Activated CD8-positive, alpha-beta memory T cell treated with anti-CD3 and anti-CD28 coated beads, Interleukin-2, amount 10 ng/mL, durations not matched to agents 7 days and 5 days (primary cell): ENCODE measurements at regions not wholly inside any gene's neighbourhood (a gene's known extent, or its start where the extent isn't known, plus 50 kb on each side); places are given as distances from the start of the nearest gene placed in this dataset.

Experiments
- ATAC-seq: fragments of 150-1000 bp; cut with Tn5 transposase; one replicate; pipeline ENCODE4 v1.10.0; 2021; ENCODE audit warnings: moderate library complexity
- CTCF ChIA-PET: fragments of 350-600 bp; sonication (Branson Sonifier 250); formaldehyde crosslinking; loops from one replicate; lab custom pipeline; 2021; ENCODE audit warnings: antibody characterized with exemption; lab: Charles Lee
- DNase-seq: peaks from one replicate; pipeline ENCODE4 v3.0.0-alpha.2; 2020
- H3K27ac Mint-ChIP-seq: one replicate; pipeline ENCODE4 v1.8.0; 2021; ENCODE audit warnings: mild to moderate bottlenecking, mixed read lengths
- H3K27me3 Mint-ChIP-seq: one replicate; pipeline ENCODE4 v1.8.0; 2021; ENCODE audit warnings: mixed read lengths
- H3K36me3 Mint-ChIP-seq: one replicate; pipeline ENCODE4 v1.8.0; 2021; ENCODE audit warnings: mild to moderate bottlenecking, mixed read lengths
- H3K4me1 Mint-ChIP-seq: one replicate; pipeline ENCODE4 v1.8.0; 2021; ENCODE audit warnings: mixed read lengths
- H3K4me3 Mint-ChIP-seq: one replicate; pipeline ENCODE4 v1.8.0; 2021; ENCODE audit warnings: mild to moderate bottlenecking, moderate library complexity, mixed read lengths
- H3K9me3 Mint-ChIP-seq: one replicate; pipeline ENCODE4 v1.8.0; 2022; ENCODE audit warnings: low read depth, mixed read lengths

DNA sequence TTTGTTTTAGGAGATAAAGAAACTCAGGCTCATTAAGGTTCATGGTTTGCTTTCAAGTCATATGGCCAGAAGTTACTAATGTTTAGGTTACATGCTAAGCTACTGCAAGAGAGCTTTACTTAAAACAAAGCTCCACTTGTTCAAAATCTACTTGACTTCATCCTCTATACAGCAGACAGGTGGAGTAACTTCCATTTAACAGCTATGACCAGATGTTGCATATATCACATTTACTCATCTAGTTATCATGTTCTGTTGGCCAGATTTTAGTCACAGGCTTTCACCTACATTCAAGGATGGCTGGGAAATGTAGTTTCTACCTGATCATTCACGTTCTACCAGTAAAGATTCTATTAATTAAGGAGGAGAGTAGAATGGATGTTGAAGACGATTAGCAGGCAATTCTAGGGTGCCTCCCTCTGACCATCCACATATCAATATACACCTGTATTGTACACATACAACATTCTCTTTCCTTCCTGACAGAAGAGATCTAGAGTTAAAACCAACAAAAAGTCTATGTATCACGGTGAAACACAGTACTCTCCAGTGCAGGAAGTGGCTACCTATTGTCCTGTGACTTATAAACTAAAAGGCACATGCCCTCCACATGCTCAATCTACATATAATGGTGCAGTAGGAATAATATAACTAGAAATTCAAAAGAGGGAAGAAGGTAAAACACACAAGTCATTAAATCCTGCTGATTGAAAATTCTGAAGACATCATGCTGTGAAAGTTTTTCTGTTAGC is 488.0 kb downstream of the MDFIC start:
- DNase-seq = no peak
- Mint-ChIP-seq H3K27me3 (no peaks in the 10 kb centered on the region), H3K27ac (no peak overlapping the region), H3K9me3 (no peaks in the 10 kb centered on the region), H3K4me3 (no peak overlapping the region), H3K36me3 (no peaks in the 10 kb centered on the region), H3K4me1 (peaks cover 13% of the 10 kb centered on the region)
- no peak for ATAC-seq
- CTCF ChIA-PET = no interaction called here

DNA sequence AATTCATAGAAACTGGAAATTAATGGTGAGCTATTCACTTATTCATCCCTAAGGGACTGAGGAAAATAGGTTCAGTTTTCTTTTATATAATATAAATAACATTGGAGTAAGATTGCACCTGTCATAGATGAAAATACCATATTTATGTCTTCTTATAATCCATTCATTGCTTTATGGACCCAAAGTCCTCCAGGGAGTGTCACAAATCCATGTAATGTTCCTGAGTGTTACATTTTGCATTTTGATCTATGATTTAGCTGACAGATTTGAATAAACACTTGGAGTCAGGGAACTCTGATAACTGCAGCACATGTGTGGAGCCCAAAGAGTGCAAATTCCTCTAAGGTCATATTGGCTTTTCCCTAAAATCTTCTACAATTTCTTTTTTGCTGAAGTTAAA is 484.3 kb downstream of the MDFIC start:
- Mint-ChIP-seq H3K4me1 (peaks cover 12% of the 10 kb centered on the region), H3K27me3 (no peaks in the 10 kb centered on the region), H3K36me3 (no peaks in the 10 kb centered on the region), H3K9me3 (no peaks in the 10 kb centered on the region), H3K27ac (no peak overlapping the region), H3K4me3 (no peak overlapping the region)
- CTCF ChIA-PET = no interaction called here
- DNase-seq (no peak), ATAC-seq (no peak)

DNA sequence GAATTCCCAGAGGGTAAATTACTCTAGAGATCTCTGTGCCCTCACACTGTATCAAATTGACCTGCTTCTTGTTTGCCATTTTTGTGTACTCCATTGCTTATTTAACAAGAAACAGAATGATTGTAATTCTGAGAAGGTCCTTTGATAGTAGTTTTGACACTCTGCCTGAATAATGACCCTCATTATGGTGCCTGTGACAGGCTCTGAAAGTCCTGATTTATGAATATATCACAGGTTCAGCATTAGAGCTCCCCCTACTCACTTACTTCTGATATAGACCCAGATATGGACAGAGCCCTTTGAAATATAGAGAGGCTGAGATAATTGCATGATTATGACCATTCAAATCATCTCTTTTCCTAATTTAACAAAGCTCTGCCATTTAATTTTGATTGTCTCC is 465.2 kb downstream of the MDFIC start:
- Mint-ChIP-seq H3K9me3 (no peaks in the 10 kb centered on the region), H3K27ac (no peak overlapping the region), H3K4me1 (no peaks in the 10 kb centered on the region), H3K4me3 (no peak overlapping the region), H3K36me3 (no peaks in the 10 kb centered on the region), H3K27me3 (no peaks in the 10 kb centered on the region)
- CTCF ChIA-PET = interaction anchor here (0.5 kb wide), 1 partner anchor 492 kb away, joined by 3 read pairs; no protein-coding TSS in a partner anchor
- DNase-seq (no peak), ATAC-seq (no peak)

DNA sequence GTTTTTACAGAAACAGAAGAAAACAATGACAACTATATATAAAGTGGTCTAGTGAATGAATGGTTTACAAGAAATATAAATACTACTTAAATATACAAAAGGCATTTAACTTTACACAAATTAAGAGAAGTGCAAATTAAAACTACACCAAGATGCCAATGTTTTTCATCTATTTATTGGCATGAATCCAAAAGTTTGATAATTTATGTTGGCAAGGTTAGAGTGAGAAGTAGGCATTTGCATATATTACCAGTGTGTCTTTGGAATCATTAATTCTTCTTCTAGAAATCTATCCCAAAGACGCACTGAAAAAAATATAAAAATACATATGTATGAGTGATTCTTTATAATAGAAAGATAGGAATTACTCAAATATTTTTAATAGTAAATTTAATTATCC is 457.4 kb downstream of the MDFIC start:
- no peaks in the 10 kb centered on the region for H3K36me3 Mint-ChIP-seq
- no peak overlapping the region for H3K27ac Mint-ChIP-seq
- H3K9me3 Mint-ChIP-seq = no peaks in the 10 kb centered on the region
- CTCF ChIA-PET = no interaction called here
- no peaks in the 10 kb centered on the region for H3K27me3 Mint-ChIP-seq
- ATAC-seq (no peak), DNase-seq (no peak)
- no peak overlapping the region for H3K4me3 Mint-ChIP-seq
- H3K4me1 Mint-ChIP-seq = no peaks in the 10 kb centered on the region

DNA sequence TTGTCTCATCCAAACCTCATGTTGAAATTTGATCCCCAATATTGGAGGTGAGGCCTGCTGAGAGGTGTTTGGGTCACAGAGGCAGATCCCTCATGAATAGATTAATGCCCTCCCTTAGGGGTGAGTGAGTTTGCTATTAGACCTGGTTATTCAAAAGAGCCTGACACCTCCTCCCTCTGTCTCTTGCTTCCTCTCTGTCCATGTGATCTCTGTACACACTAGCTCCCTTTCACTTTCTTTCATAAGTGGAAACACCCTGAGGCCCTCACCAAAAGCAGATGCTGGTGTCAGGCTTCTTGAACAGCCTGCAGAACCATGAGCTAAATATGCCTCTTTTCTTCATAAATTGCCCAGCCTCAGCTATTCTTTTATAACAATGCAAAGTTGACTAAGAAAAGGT is 447.1 kb downstream of the MDFIC start:
- Mint-ChIP-seq H3K4me1 (peaks cover 2% of the 10 kb centered on the region), H3K27ac (no peak overlapping the region), H3K27me3 (no peaks in the 10 kb centered on the region), H3K36me3 (no peaks in the 10 kb centered on the region), H3K9me3 (no peaks in the 10 kb centered on the region), H3K4me3 (no peak overlapping the region)
- no peak for ATAC-seq
- CTCF ChIA-PET = no interaction called here
- no peak for DNase-seq

DNA sequence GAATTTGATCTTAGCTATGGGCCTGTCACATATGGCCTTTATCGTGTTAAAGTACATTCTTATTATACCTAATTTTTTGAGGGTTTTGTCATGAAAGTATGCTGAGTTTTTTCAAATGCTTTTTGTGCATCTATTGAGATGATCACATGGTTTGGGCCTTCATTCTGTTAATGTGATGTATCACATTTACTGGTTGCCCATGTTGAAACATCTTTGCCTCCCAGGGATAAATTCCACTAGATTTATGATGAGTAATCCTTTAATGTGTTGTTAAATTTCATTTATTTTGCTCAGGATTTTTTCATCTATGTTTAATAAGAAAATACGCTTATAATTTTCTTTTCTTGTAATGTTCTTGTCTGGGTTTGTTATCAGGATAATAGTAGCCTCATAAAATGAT is 442.0 kb downstream of the MDFIC start:
- no peak for DNase-seq
- Mint-ChIP-seq H3K4me3 (no peak overlapping the region), H3K27me3 (no peaks in the 10 kb centered on the region), H3K9me3 (no peaks in the 10 kb centered on the region), H3K4me1 (peaks cover 1% of the 10 kb centered on the region), H3K36me3 (no peaks in the 10 kb centered on the region), H3K27ac (no peak overlapping the region)
- CTCF ChIA-PET = no interaction called here
- no peak for ATAC-seq

DNA sequence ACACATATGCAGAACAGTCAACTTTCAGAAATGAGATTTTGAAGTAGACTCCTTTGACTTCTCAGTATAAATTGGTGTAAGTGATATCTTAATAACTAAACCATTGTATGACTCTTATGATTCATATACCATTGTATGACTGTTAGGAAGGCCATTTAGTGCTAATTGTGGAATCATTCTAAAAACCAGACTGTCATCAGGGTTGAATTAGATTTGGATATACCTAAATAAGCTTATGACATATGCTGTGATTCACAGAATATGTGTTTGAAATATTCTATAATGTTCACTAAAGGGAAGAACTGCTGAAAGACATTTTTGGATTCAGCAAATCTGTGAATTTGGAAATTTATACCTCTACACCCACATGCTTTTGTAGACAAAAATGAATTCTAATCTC is 438.1 kb downstream of the MDFIC start:
- H3K4me1 Mint-ChIP-seq = peaks cover 1% of the 10 kb centered on the region
- H3K27me3 Mint-ChIP-seq = no peaks in the 10 kb centered on the region
- H3K4me3 Mint-ChIP-seq = no peak overlapping the region
- H3K9me3 Mint-ChIP-seq = no peaks in the 10 kb centered on the region
- H3K27ac Mint-ChIP-seq = no peak overlapping the region
- DNase-seq (no peak), ATAC-seq (no peak)
- CTCF ChIA-PET = no interaction called here
- H3K36me3 Mint-ChIP-seq = no peaks in the 10 kb centered on the region

DNA sequence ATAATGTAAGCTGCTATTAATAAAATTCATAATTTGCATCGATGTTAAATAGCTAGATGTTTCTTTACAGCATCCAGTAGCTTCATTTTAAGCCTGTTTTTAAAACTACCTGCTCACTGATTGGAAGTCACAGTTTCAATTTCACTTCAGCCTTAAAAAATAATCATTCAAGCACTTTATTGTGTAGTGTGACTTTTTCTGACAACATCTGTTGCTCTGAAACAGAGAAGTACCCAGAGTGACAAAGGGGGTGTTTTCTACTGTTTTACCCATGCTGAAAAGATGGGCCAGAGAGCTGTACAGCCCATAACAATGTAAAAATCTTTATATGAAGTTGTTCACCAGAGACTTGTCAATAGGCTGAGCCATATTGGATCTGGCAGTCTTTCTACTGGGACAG is 437.2 kb downstream of the MDFIC start:
- H3K4me3 Mint-ChIP-seq = no peak overlapping the region
- CTCF ChIA-PET = no interaction called here
- H3K27ac Mint-ChIP-seq = no peak overlapping the region

DNA sequence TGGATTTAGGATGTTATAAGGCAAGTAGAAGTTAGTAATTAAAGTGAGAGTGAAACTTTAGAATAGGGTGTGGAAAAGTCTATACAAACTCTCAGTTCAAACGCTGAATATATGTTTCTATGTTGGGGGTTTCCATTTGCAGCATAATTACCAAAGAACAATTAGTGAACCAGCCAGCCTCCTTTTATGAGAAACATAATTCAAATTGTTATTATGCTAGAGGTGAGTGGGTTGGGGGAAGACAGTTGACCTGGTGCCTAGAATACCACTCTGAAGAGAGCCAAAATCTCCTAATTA is 435.8 kb downstream of the MDFIC start:
- Mint-ChIP-seq H3K27me3 (no peaks in the 10 kb centered on the region), H3K4me3 (no peak overlapping the region), H3K4me1 (peaks cover 1% of the 10 kb centered on the region), H3K27ac (no peak overlapping the region), H3K36me3 (no peaks in the 10 kb centered on the region), H3K9me3 (no peaks in the 10 kb centered on the region)
- CTCF ChIA-PET = no interaction called here
- DNase-seq = no peak
- ATAC-seq = no peak

More for the DNA sequence above, 437.2 kb downstream of the MDFIC start:
- Mint-ChIP-seq H3K9me3 (no peaks in the 10 kb centered on the region), H3K27me3 (no peaks in the 10 kb centered on the region), H3K36me3 (no peaks in the 10 kb centered on the region), H3K4me1 (peaks cover 1% of the 10 kb centered on the region)
- no peak for ATAC-seq
- no peak for DNase-seq

DNA sequence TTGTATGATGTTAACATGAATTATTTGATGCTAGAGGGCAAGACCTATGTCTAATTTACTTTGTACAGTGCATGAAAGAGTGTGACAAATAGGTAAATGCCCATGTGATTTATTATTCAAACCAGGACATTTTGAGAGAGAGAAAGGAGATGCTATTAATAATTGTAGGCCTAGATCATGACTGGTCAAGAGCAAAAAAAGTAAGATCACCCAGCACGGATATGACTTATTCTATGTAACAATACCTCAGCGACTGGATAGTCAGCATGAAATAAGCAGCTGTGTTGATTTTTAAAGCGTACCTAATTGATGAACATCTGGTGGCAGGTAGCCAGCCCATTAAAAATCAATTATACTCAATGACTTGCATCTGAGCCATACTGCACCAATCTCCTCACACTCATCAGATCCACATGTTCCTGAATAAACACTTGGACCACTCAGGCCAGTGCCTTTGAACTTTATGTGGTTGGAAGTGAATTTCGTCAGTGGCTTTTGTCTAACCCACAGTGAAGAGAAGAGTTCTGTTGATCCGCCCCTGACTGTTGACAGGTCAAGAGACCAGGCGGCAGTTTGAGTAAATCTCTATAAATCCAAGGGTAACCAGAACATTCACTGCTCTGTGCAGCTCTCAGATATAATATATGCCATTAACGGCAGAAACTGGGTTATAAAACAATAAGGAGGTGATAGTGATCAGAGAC is 435.3 kb downstream of the MDFIC start:
- Mint-ChIP-seq H3K4me1 (peaks cover 1% of the 10 kb centered on the region), H3K4me3 (no peak overlapping the region), H3K27ac (no peak overlapping the region), H3K36me3 (no peaks in the 10 kb centered on the region), H3K9me3 (no peaks in the 10 kb centered on the region), H3K27me3 (no peaks in the 10 kb centered on the region)
- CTCF ChIA-PET = no interaction called here
- ATAC-seq (no peak), DNase-seq (no peak)

DNA sequence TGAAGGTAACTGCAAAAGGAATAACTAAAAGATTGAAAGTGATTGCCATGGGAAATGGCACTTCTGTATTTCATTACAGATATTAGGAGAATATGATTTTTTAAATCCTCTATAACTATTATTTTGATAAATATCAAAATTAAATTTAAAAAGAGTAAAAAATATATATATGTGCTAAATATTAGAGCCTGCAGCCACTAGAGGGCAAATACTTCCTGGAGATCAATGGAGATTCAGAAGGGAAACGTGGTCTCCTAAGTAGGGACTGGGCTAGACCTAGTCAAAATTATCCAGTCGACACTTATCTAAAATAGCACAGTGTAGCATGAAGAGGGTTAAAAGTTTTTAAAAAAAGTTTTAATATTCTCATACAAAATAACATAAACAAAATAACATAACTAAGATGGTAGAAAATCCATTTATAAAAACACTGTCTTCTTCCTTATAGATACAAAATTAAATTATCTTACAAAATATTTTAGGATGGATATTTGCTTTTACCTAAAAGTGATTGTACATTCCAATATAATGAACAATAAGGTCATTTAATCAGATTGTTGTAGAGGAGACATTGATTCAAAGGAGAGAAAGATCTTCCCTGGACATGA is 434.3 kb downstream of the MDFIC start:
- no peak overlapping the region for H3K4me3 Mint-ChIP-seq
- H3K27me3 Mint-ChIP-seq = no peaks in the 10 kb centered on the region
- no peak overlapping the region for H3K27ac Mint-ChIP-seq
- no peaks in the 10 kb centered on the region for H3K9me3 Mint-ChIP-seq
- ATAC-seq = no peak
- CTCF ChIA-PET = no interaction called here
- peaks cover 1% of the 10 kb centered on the region for H3K4me1 Mint-ChIP-seq
- DNase-seq = no peak
- no peaks in the 10 kb centered on the region for H3K36me3 Mint-ChIP-seq

DNA sequence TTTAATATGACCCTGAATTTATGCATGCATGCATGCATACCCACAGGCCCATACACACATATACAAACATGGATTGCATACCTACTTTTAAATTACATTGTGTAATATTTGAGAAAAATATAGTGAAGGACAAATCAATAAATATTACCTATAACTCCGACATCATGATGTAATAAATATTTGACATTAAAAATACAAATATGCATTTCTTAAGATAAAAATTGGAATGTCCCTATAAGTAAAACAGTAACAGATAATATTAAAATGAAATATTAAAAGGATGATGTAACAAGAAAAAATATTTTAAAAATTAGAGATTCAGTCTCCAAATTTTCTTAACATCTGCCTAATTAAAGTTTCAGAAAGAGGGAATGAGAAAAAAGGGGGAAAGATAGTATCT is 433.0 kb downstream of the MDFIC start:
- CTCF ChIA-PET = no interaction called here
- H3K27ac Mint-ChIP-seq = no peak overlapping the region

DNA sequence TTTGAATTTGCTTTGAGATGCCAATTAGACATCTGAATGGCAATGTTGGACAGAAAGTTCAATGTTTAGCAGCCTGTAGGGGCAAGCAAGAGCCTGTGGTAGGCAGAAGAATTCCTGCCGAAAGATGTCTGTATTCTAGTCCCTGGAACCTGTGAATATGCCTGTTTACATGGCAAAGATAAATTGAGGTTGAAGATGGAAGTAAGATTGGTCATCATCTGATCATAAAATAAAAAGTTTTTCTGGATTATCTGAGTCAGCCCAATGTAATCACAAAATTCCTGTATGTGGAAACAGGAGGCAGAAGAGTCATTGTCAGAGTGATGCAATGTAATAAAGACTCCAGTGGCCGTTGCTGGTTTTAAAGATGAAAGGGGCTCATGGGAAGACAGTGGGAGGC is 430.5 kb downstream of the MDFIC start:
- ATAC-seq = no peak
- H3K27ac Mint-ChIP-seq = no peak overlapping the region

More for the DNA sequence above, 433.0 kb downstream of the MDFIC start:
- ATAC-seq (no peak), DNase-seq (no peak)
- H3K9me3 Mint-ChIP-seq = no peaks in the 10 kb centered on the region
- no peaks in the 10 kb centered on the region for H3K27me3 Mint-ChIP-seq
- peaks cover 1% of the 10 kb centered on the region for H3K4me1 Mint-ChIP-seq
- no peaks in the 10 kb centered on the region for H3K36me3 Mint-ChIP-seq
- no peak overlapping the region for H3K4me3 Mint-ChIP-seq

DNA sequence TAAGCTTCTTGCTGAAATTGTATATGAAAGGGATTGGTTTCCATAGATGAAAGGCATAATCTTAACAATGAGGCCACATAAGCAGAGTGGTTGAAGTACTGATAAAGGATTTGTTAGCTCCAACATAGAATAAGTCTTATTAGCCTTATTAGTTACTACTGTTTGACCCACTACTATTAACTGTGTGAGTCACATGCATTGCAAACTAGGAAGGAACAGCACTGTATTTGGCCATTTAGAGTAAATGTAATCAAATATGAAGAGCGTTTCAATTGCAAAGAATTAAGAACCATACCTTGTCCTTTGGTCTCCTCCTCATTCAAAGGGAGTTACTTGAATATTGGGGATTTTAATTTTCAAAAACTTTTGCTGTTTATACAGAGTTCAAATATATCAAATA is 428.9 kb downstream of the MDFIC start:
- peaks cover 1% of the 10 kb centered on the region for H3K36me3 Mint-ChIP-seq
- no peak overlapping the region for H3K4me3 Mint-ChIP-seq
- H3K27ac Mint-ChIP-seq = no peak overlapping the region
- DNase-seq = no peak
- no peaks in the 10 kb centered on the region for H3K9me3 Mint-ChIP-seq
- no peak for ATAC-seq
- H3K4me1 Mint-ChIP-seq = no peaks in the 10 kb centered on the region
- CTCF ChIA-PET = no interaction called here
- H3K27me3 Mint-ChIP-seq = peaks cover 2% of the 10 kb centered on the region

More for the DNA sequence above, 430.5 kb downstream of the MDFIC start:
- H3K9me3 Mint-ChIP-seq = no peaks in the 10 kb centered on the region
- CTCF ChIA-PET = interaction anchor here (1.5 kb wide), 1 partner anchor 12 kb away, joined by 3 read pairs; no protein-coding TSS in a partner anchor
- peaks cover 1% of the 10 kb centered on the region for H3K36me3 Mint-ChIP-seq
- no peaks in the 10 kb centered on the region for H3K4me1 Mint-ChIP-seq
- no peak overlapping the region for H3K4me3 Mint-ChIP-seq
- H3K27me3 Mint-ChIP-seq = no peaks in the 10 kb centered on the region
- DNase-seq = no peak
